Testis (tissue), 2 donors: ENCODE measurements at regions not wholly inside any gene's neighbourhood (a gene's known extent, or its start where the extent isn't known, plus 50 kb on each side); places are given as distances from the start of the nearest gene placed in this dataset.

Experiments
- DNase-seq: peaks from one replicate; pipeline ENCODE4 v3.0.0-alpha.2; 2019
- H3K27ac ChIP-seq, 2 donors: fragments of 200-600 bp; sonication (generic); one replicate each; pipeline ENCODE4 v1.5.1; 2019
- H3K27me3 ChIP-seq: fragments of 200-600 bp; sonication (generic); one replicate; pipeline ENCODE4 v1.5.1; 2019
- H3K36me3 ChIP-seq: fragments of 200-600 bp; sonication (generic); one replicate; pipeline ENCODE4 v1.5.1; 2017; ENCODE audit warnings: low read depth; ENCODE audit errors: missing control alignments
- H3K4me1 ChIP-seq: fragments of 200-600 bp; sonication (generic); one replicate; pipeline ENCODE4 v1.5.1; 2019
- H3K4me3 ChIP-seq, 2 donors: fragments of 200-600 bp; sonication (generic); one replicate each; pipeline ENCODE4 v1.5.1; 2017 to 2019
- H3K9me3 ChIP-seq: fragments of 200-600 bp; sonication (generic); one replicate; pipeline ENCODE4 v1.5.1; 2017
- CTCF ChIP-seq, 3 experiments: fragments of 450-650 bp in 2 of 3; fragments of 200-600 bp in 1 of 3; sonication (generic) in 1 of 3; IDR thresholded peaks; one replicate each; pipeline ENCODE4 v1.5.1; 2016 to 2019; ENCODE audit warnings: antibody characterized with exemption in 3 of 3, mild to moderate bottlenecking in 2 of 3, moderate library complexity in 1 of 3
- POLR2A ChIP-seq: fragments of 450-650 bp; IDR thresholded peaks from one replicate; pipeline ENCODE4 v1.6.1; 2017; ENCODE audit warnings: antibody characterized with exemption, mild to moderate bottlenecking, moderate library complexity
- WGBS, 2 donors: methylation state at CpG; one replicate each; pipeline ENCODE4 v1.1.5; 2018; 5-methylcytosine and 5-hydroxymethylcytosine counted together
- intact Hi-C: fragments of 100-400 bp; cut with DNase I; formaldehyde crosslinking; loops from one replicate; pipeline ENCODE4 v1.15.1; 2023; ENCODE audit warnings: low total_unique reads

- no peak overlapping the region for H3K4me3 ChIP-seq
- H3K36me3 ChIP-seq = no peaks in the 10 kb centered on the region
- H3K4me1 ChIP-seq = no peaks in the 10 kb centered on the region
- TF ChIP-seq POLR2A (no peak), CTCF (IDR thresholded peaks at IDR 0.05) (no peak)
- WGBS, 2 donors = 85 to 88% methylated on average over 2 of the region's 2 CpGs
- no peaks in the 10 kb centered on the region for H3K9me3 ChIP-seq
- intact Hi-C loops = no loop called here
- no peaks in the 10 kb centered on the region for H3K27me3 ChIP-seq
- no peak overlapping the region for H3K27ac ChIP-seq
- no peak for DNase-seq
These were observed 100.8 kb upstream of the PLPPR1 start for GRCh38 chr9:100927763-100928162.

- intact Hi-C loops = no loop called here
- H3K9me3 ChIP-seq = no peaks in the 10 kb centered on the region
- H3K36me3 ChIP-seq = no peaks in the 10 kb centered on the region
- no peak overlapping the region for H3K27ac ChIP-seq
- TF ChIP-seq POLR2A (no peak), CTCF (IDR thresholded peaks at IDR 0.05) (no peak)
- H3K4me1 ChIP-seq = no peaks in the 10 kb centered on the region
- H3K27me3 ChIP-seq = no peaks in the 10 kb centered on the region
- no peak overlapping the region for H3K4me3 ChIP-seq
- DNase-seq = no peak
- WGBS, 2 donors = 73 to 78% methylated on average over 2 of the region's 2 CpGs
These were observed 94.9 kb upstream of the PLPPR1 start for GRCh38 chr9:100933656-100934055.

- H3K27me3 ChIP-seq = no peaks in the 10 kb centered on the region
- intact Hi-C loops = no loop called here
- H3K27ac ChIP-seq = no peak overlapping the region
- H3K4me3 ChIP-seq = no peak overlapping the region
- TF ChIP-seq POLR2A = no peak
- no peak for DNase-seq
- WGBS, 2 donors = 74 to 81% methylated on average over 2 to 3 of the region's 3 CpGs
- H3K9me3 ChIP-seq = no peaks in the 10 kb centered on the region
- no peaks in the 10 kb centered on the region for H3K36me3 ChIP-seq
- no peaks in the 10 kb centered on the region for H3K4me1 ChIP-seq
These were observed 91.1 kb upstream of the PLPPR1 start for GRCh38 chr9:100937382-100937781.

GRCh38 chr9:100938507-100938906 is 90.0 kb upstream of the PLPPR1 start:
- intact Hi-C loops = no loop called here
- Histone ChIP-seq H3K9me3 (no peaks in the 10 kb centered on the region), H3K4me1 (no peaks in the 10 kb centered on the region), H3K27me3 (no peaks in the 10 kb centered on the region), H3K36me3 (no peaks in the 10 kb centered on the region), H3K27ac (no peak overlapping the region), H3K4me3 (no peak overlapping the region)
- DNase-seq = no peak
- TF ChIP-seq POLR2A = no peak
- TF ChIP-seq CTCF (IDR thresholded peaks at IDR 0.05) = no peak
- 91 to 100% methylated on average over 1 of the region's 1 CpG for WGBS, 2 donors

GRCh38 chr9:100939636-100940035 is 88.9 kb upstream of the PLPPR1 start:
- H3K4me1 ChIP-seq = no peaks in the 10 kb centered on the region

More at GRCh38 chr9:100939636-100940035, 88.9 kb upstream of the PLPPR1 start:
- TF ChIP-seq POLR2A = no peak
- TF ChIP-seq CTCF (IDR thresholded peaks at IDR 0.05) = no peak
- Histone ChIP-seq H3K27me3 (no peaks in the 10 kb centered on the region), H3K36me3 (no peaks in the 10 kb centered on the region), H3K9me3 (no peaks in the 10 kb centered on the region), H3K27ac (no peak overlapping the region), H3K4me3 (no peak overlapping the region)
- no peak for DNase-seq
- intact Hi-C loops = no loop called here
